PFSK-1 (cell line): ENCODE measurements at regions not wholly inside any gene's neighbourhood (a gene's known extent, or its start where the extent isn't known, plus 50 kb on each side); places are given as distances from the start of the nearest gene placed in this dataset.

ENCODE experiments used
- POLR2AphosphoS5 ChIP-seq: IDR thresholded peaks from 2 replicates; pipeline ENCODE4 v1.6.1; 2012; ENCODE audit warnings: low read depth, mild to moderate bottlenecking, control low read depth, low read length, moderate library complexity
- REST ChIP-seq, 2 experiments: IDR thresholded peaks; 2 replicates each; pipeline versions ENCODE4 v1.6.1 to v1.8.0; 2011 to 2012; ENCODE audit warnings: low read depth in 2 of 2, low read length in 2 of 2, control low read depth in 1 of 2, inconsistent platforms in 1 of 2, mild to moderate bottlenecking in 1 of 2, moderate library complexity in 1 of 2; ENCODE audit not compliant: insufficient read depth in 1 of 2
- SIN3A ChIP-seq: IDR thresholded peaks from 2 replicates; pipeline ENCODE4 v1.6.1; 2012; ENCODE audit warnings: mild to moderate bottlenecking, low read length, moderate library complexity, borderline replicate concordance; ENCODE audit not compliant: insufficient read depth
- TAF1 ChIP-seq: IDR thresholded peaks from 2 replicates; pipeline ENCODE4 v1.6.1; 2012; ENCODE audit warnings: low read length, control low read depth, borderline replicate concordance; ENCODE audit not compliant: insufficient read depth

GRCh38 chr11:131206671-131207070 lies 163.7 kb upstream of the NTM start:
- no peak for TF ChIP-seq POLR2AphosphoS5
- no peak for TF ChIP-seq SIN3A
- no peak for TF ChIP-seq TAF1
- TF ChIP-seq REST (IDR thresholded peaks at IDR 0.05; ENCODE audit: insufficient read depth in 1 of 2, low read depth in 2 of 2, low read length in 2 of 2) = no peak
